HG03439 (cell line): ENCODE measurements at regions not wholly inside any gene's neighbourhood (a gene's known extent, or its start where the extent isn't known, plus 50 kb on each side); places are given as distances from the start of the nearest gene placed in this dataset.

Source experiments
- ATAC-seq: cut with Tn5 transposase; IDR thresholded peaks from one replicate; pipeline ENCODE4 v1.9.1; 2021; ENCODE audit warnings: mild to moderate bottlenecking, moderate library complexity; ENCODE audit not compliant: unreplicated experiment

DNA sequence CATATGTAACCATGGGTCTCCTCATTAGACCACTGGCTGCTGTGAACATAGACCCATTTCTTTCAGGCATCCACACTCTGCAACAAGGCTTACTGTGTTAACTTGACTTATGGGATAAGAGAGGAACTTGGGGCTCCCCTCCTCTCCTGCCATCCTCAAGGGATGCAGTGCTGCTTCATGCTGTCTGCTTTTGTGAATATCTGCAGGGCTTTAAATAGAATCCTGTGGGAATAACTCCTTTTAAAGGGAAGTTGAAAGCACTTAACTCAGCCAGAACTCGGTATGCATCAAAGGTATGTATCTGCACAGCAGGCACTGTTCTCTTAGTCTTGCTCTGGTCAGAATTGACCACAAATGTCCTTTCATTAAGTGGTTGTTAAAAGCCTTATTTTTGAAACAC lies 222.5 kb upstream of the KIRREL3 start:
- no peak for ATAC-seq

- no peak for ATAC-seq
Measured at GRCh38 chr11:127219704-127220103, 219.1 kb upstream of the KIRREL3 start.

DNA sequence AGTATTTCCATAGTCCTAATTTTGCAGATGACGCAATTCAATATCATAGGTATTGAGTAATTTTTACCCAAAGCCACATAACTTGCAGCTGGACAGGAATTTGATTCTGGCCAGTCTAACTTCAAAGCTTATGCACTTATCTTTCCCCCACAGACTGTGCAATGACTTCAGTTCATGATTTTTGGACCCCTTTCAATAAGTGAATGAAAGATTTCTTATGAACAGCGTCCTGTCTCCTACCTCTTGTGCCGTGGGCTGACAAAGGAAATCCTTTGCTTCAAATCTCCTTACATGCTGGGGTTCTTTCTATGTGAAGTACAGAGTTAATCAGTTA lies 217.7 kb upstream of the KIRREL3 start:
- no peak for ATAC-seq

- no peak for ATAC-seq
Measured at GRCh38 chr11:127217452-127218274, 217.1 kb upstream of the KIRREL3 start.

DNA sequence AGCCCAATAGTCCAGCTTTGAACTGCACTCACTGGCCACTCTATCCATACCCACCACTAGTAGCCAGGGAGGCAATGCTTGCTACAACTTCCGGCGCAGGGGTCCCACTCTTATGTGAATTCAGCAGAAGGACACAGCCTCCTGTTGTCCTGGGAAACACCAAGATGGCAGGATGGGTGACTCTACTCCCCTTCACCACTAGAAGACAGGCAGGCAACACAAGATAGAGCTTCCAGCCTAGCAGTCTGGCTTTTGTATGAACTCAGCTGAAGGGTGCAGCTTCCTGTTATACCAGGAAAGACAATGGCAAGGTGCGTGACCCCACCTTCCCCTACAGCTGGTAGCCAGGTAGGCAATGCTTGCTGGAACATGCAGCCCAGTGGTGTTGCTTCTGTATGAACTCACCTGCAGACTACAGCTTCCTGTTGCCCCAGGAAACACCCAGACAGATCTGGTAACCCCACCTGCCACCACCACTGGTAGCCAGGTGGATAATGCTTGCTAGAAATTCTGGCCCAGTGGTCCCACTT lies 205.2 kb upstream of the KIRREL3 start:
- no peak for ATAC-seq

GRCh38 chr11:127203490-127203889 lies 202.9 kb upstream of the KIRREL3 start:
- ATAC-seq = no peak

DNA sequence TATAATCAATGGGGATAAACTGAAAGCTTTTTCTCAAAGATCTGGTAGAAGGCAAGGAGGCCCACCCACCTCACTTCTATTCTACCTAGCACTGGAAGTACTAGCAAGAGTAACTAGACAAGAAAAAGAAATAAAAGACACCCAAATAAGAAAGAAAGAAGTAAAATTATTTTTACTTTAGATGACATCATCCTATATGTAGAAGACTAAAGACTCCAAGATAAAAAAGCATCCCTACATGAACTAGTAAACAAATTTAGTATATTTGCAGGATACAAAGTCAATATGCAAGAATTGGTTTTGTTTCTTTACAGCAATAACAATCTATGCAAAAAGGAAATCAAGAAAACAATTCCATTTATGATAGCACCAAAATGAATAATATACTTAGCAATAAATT lies 201.5 kb upstream of the KIRREL3 start:
- no peak for ATAC-seq

GRCh38 chr11:127199306-127199801 lies 198.8 kb upstream of the KIRREL3 start:
- no peak for ATAC-seq

- no peak for ATAC-seq
Measured at GRCh38 chr11:127195501-127196120, 195.0 kb upstream of the KIRREL3 start.

- no peak for ATAC-seq
Measured at GRCh38 chr11:127194521-127194920, 194.0 kb upstream of the KIRREL3 start.

DNA sequence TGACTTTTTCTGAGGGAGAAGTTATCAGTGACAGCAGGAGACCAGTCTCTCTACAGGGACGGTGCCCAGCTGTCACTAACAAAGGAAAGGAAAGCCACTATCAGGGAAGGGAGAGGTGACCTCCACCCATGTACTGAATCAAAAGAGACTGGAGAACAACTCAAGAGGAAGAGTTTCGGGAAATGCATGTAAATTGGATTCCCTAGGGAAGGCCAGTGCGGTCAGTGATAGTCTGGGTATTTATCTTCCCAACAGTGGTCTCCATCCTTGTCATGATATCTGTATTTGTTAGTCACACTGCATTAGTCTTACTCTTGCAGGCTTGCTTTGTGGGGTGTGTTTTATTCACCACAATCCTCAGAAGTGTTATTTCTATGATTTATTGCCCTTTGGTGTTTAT lies 193.4 kb upstream of the KIRREL3 start:
- no peak for ATAC-seq

DNA sequence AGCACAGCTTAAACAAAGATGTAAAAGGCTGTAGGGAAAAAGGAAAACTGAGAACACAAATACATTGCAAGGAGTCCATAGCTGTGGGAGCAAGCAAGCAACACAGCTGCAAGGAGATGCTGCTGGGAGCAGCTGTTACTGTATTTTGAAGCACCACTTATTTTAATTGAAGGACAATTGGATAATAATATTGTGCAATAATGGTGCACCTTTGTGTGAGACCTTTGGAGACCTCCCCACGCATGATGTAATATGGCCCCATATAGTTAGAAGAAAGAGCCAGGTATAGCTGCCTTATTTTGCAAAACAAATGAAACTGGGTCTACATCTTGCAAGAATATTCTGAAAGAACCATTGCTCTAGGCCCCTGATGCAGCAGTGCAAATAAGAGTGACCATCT lies 191.1 kb upstream of the KIRREL3 start:
- no peak for ATAC-seq

GRCh38 chr11:127191261-127191660 lies 190.7 kb upstream of the KIRREL3 start:
- no peak for ATAC-seq

DNA sequence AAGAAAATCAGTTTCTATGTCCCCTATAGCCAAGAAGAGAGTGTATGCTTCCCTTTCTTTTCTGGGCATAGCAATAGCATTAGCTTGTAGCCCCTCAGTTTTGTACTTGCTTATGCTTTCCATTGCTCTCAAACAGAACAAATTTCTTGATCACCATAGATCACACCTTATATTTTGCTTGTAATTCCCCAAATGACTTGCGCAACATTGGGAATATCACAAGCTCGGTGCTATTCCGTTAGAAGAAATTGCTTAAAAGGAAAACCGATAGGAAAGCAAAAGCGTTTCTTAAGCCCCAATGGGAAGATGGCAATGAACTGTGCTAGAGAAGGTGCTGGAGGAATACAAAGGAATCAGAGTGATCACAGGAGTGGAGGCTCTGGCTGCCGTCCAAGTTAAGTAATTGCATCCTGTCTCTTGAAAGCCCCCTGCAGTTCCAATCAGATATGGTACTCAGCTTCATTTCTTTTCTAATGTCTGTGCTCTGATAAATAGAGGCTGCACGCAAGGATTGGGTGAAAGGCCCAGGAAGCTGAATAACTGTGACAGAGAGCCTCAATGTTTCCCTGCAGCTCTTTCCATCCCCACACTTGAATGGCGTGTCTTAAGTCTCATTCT lies 182.1 kb upstream of the KIRREL3 start:
- ATAC-seq = no peak

GRCh38 chr11:127157225-127157624 lies 156.7 kb upstream of the KIRREL3 start:
- no peak for ATAC-seq

- ATAC-seq = no peak
Measured at GRCh38 chr11:127149410-127149809, 148.8 kb upstream of the KIRREL3 start.

GRCh38 chr11:127143251-127143650 lies 142.7 kb upstream of the KIRREL3 start:
- no peak for ATAC-seq

DNA sequence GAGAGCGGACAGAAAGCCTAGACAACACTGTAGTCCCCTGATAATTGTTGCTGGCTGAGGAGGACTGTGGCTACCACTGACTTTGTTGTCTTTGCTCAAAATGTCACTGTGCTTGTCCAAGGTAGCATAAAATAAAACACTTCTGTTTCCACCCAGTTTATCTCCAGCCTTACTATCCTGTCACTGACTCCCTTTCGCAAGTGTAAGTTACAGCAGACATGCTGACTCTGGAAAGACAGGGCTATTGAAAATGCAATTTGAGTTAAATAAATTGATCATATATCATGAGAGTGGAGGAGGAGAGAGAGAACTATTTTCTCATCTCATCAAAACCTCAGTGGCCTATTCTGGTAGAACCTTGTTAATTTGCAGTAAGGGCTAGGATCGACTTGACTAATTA lies 138.0 kb upstream of the KIRREL3 start:
- ATAC-seq = no peak

GRCh38 chr11:127137771-127138280 lies 137.3 kb upstream of the KIRREL3 start:
- ATAC-seq = no peak

DNA sequence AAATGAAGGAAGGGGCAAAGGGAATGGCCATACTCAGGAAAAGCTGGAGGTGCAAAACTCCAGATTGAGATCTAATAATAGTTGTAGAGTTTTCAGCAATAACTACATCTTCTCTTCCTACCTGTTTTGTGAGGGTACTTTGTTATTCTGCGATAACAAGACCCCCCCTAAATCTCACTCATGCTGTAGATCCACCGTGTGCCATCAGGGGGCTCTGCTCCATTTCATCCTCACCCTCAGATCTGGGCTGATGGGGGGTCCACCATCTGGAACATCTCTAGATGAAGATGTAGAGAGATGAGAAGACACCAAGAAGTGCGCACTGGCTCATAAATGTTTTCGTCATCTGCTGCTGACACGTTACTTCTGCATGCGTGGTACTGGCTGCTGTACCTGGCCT lies 135.9 kb upstream of the KIRREL3 start:
- no peak for ATAC-seq

- no peak for ATAC-seq
Measured at GRCh38 chr11:127135256-127135655, 134.7 kb upstream of the KIRREL3 start.

GRCh38 chr11:127133061-127133460 lies 132.5 kb upstream of the KIRREL3 start:
- no peak for ATAC-seq
